ENCODE measurements at regions not wholly inside any gene's neighbourhood (a gene's known extent, or its start where the extent isn't known, plus 50 kb on each side); places are given as distances from the start of the nearest gene placed in this dataset.

GRCh38 chr13:99859178-99860177 is 112.1 kb downstream of the ZIC5 start:
- peaks cover 10% of the 10 kb centered on the region for H3K27me3 Mint-ChIP-seq
- H3K9me3 Mint-ChIP-seq: no peaks in the 10 kb centered on the region
- peaks cover 5% of the 10 kb centered on the region for H3K36me3 Mint-ChIP-seq
- no peak for TF ChIP-seq CTCF (conservative IDR thresholded peaks at IDR 0.05)
- H3K4me3 Mint-ChIP-seq: peak overlapping the region; percentile 14
- peaks cover 11% of the 10 kb centered on the region for H3K4me1 Mint-ChIP-seq (ENCODE audit: unreplicated experiment)
- DNase-seq (ENCODE audit: extremely low spot score, unreplicated experiment): no peak
- no peak overlapping the region for H3K27ac Mint-ChIP-seq

GRCh38 chr13:99857738-99858137 is 113.8 kb downstream of the ZIC5 start:
- H3K27me3 Mint-ChIP-seq: peaks cover 15% of the 10 kb centered on the region
- H3K4me3 Mint-ChIP-seq: no peak overlapping the region
- no peaks in the 10 kb centered on the region for H3K9me3 Mint-ChIP-seq
- H3K27ac Mint-ChIP-seq: no peak overlapping the region
- TF ChIP-seq CTCF (conservative IDR thresholded peaks at IDR 0.05): no peak
- no peaks in the 10 kb centered on the region for H3K36me3 Mint-ChIP-seq
- DNase-seq (ENCODE audit: extremely low spot score, unreplicated experiment): no peak
- peaks cover 11% of the 10 kb centered on the region for H3K4me1 Mint-ChIP-seq (ENCODE audit: unreplicated experiment)

- TF ChIP-seq CTCF (conservative IDR thresholded peaks at IDR 0.05): no peak
- peaks cover 7% of the 10 kb centered on the region for H3K4me1 Mint-ChIP-seq (ENCODE audit: unreplicated experiment)
- DNase-seq (ENCODE audit: extremely low spot score, unreplicated experiment): no peak
- peaks cover 17% of the 10 kb centered on the region for H3K27me3 Mint-ChIP-seq
- H3K9me3 Mint-ChIP-seq: no peaks in the 10 kb centered on the region
- no peak overlapping the region for H3K4me3 Mint-ChIP-seq
- H3K27ac Mint-ChIP-seq: no peak overlapping the region
- no peaks in the 10 kb centered on the region for H3K36me3 Mint-ChIP-seq
Observed at GRCh38 chr13:99855526-99856420, 115.8 kb downstream of the ZIC5 start.

GRCh38 chr13:99854366-99854765 is 117.2 kb downstream of the ZIC5 start:
- no peak overlapping the region for H3K27ac Mint-ChIP-seq
- no peak for TF ChIP-seq CTCF (conservative IDR thresholded peaks at IDR 0.05)
- H3K4me3 Mint-ChIP-seq: no peak overlapping the region
- DNase-seq (ENCODE audit: extremely low spot score, unreplicated experiment): no peak
- peaks cover 17% of the 10 kb centered on the region for H3K27me3 Mint-ChIP-seq
- H3K36me3 Mint-ChIP-seq: no peaks in the 10 kb centered on the region
- H3K9me3 Mint-ChIP-seq: no peaks in the 10 kb centered on the region
- H3K4me1 Mint-ChIP-seq (ENCODE audit: unreplicated experiment): peaks cover 3% of the 10 kb centered on the region

GRCh38 chr13:99847318-99847750 is 124.2 kb downstream of the ZIC5 start:
- Mint-ChIP-seq H3K36me3 (no peaks in the 10 kb centered on the region), H3K4me3 (no peak overlapping the region), H3K9me3 (no peaks in the 10 kb centered on the region), H3K27me3 (peaks cover 10% of the 10 kb centered on the region), H3K27ac (no peak overlapping the region), H3K4me1 (ENCODE audit: unreplicated experiment) (peaks cover 5% of the 10 kb centered on the region)
- DNase-seq (ENCODE audit: extremely low spot score, unreplicated experiment): no peak
- TF ChIP-seq CTCF (conservative IDR thresholded peaks at IDR 0.05): no peak
